Embryonic facial prominence (tissue), 1 donor: ENCODE measurements at regions not wholly inside any gene's neighbourhood (a gene's known extent, or its start where the extent isn't known, plus 50 kb on each side); places are given as distances from the start of the nearest gene placed in this dataset.

Source experiments
- DNase-seq: peaks from one replicate; pipeline ENCODE4 v3.0.0-alpha.2; 2016; ENCODE audit errors: extremely low spot score

- no peak for DNase-seq
These were observed 389.6 kb downstream of the YTHDC2 start for GRCh38 chr5:113902917-113903660.

GRCh38 chr5:113909782-113910181, 396.3 kb downstream of the YTHDC2 start:
- no peak for DNase-seq

- no peak for DNase-seq
These were observed 404.5 kb downstream of the YTHDC2 start for GRCh38 chr5:113917997-113918396.

GRCh38 chr5:113922343-113922742, 408.8 kb downstream of the YTHDC2 start:
- no peak for DNase-seq

- DNase-seq, result no peak
These were observed 422.0 kb downstream of the YTHDC2 start for GRCh38 chr5:113935453-113935852.

GRCh38 chr5:113937301-113937700, 423.8 kb downstream of the YTHDC2 start:
- DNase-seq, result no peak

GRCh38 chr5:113939988-113940387, 421.9 kb upstream of the KCNN2 start:
- DNase-seq, result no peak

GRCh38 chr5:113950186-113950585, 411.7 kb upstream of the KCNN2 start:
- no peak for DNase-seq

- DNase-seq, result no peak
These were observed 396.6 kb upstream of the KCNN2 start for GRCh38 chr5:113965225-113965624.

GRCh38 chr5:113969901-113970300, 392.0 kb upstream of the KCNN2 start:
- no peak for DNase-seq

- DNase-seq, result no peak
These were observed 390.4 kb upstream of the KCNN2 start for GRCh38 chr5:113971454-113971853.

GRCh38 chr5:113974976-113975375, 386.9 kb upstream of the KCNN2 start:
- no peak for DNase-seq

GRCh38 chr5:113984928-113985327, 376.9 kb upstream of the KCNN2 start:
- no peak for DNase-seq

GRCh38 chr5:113985505-113985904, 376.4 kb upstream of the KCNN2 start:
- DNase-seq, result no peak

GRCh38 chr5:113989278-113989912, 372.5 kb upstream of the KCNN2 start:
- DNase-seq, result no peak

GRCh38 chr5:113989913-113990305, 372.0 kb upstream of the KCNN2 start:
- DNase-seq, result no peak

- DNase-seq, result no peak
These were observed 360.8 kb upstream of the KCNN2 start for GRCh38 chr5:114001076-114001475.

- no peak for DNase-seq
These were observed 355.3 kb upstream of the KCNN2 start for GRCh38 chr5:114006582-114006981.

- no peak for DNase-seq
These were observed 354.2 kb upstream of the KCNN2 start for GRCh38 chr5:114007678-114008077.

- DNase-seq, result no peak
These were observed 351.5 kb upstream of the KCNN2 start for GRCh38 chr5:114010362-114010761.

- no peak for DNase-seq
These were observed 343.7 kb upstream of the KCNN2 start for GRCh38 chr5:114018186-114018585.

- DNase-seq, result no peak
These were observed 323.1 kb upstream of the KCNN2 start for GRCh38 chr5:114038756-114039155.

GRCh38 chr5:114050087-114050486, 311.8 kb upstream of the KCNN2 start:
- no peak for DNase-seq

GRCh38 chr5:114053372-114053771, 308.5 kb upstream of the KCNN2 start:
- no peak for DNase-seq
